ENCODE measurements at regions not wholly inside any gene's neighbourhood (a gene's known extent, or its start where the extent isn't known, plus 50 kb on each side); places are given as distances from the start of the nearest gene placed in this dataset.

- no peak for DNase-seq
These were observed 1590.1 kb downstream of the HACE1 start for GRCh38 chr6:103269581-103269980.

- no peak for DNase-seq
These were observed 1591.4 kb downstream of the HACE1 start for GRCh38 chr6:103268335-103268734.

DNA sequence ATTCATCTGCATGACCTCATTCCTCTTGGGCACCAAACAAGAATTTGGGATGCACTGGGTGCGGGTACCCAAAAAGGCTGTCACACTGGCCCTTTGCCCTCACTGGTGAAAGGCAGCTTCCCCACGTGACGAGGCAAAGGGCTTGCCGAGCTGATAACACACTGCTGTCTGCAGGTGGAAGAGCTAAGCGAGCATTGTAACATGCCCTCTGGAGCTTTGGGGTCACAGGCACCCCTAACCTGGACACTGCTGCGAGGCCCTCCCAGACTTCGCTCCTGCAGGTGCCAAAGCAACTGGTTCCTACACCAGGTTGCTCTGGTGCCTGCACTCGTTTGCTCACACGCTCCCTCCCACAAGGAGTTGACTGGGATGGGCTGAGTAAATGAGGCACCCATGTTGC lies 1595.7 kb downstream of the HACE1 start:
- no peak for DNase-seq

DNA sequence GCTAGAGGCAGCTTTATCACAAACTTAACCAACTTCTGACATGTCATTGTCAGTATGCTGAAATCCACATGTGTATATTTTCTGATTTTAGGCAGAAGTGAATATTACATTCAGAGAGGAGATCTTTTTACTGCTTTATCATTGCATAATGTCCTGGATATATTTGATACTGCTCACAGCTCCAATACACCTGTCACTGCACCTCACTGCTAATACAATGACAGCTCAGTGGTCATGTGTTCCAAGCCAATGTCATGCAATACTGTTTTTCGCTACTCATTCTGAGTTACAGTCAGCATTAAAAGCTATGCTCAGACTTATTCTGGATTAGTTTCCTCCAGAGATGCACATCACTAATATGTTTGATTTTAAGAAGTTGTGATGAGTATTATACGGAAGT lies 1604.6 kb downstream of the HACE1 start:
- no peak for DNase-seq

- DNase-seq = no peak
These were observed 1622.8 kb downstream of the HACE1 start for GRCh38 chr6:103236923-103237322.

DNA sequence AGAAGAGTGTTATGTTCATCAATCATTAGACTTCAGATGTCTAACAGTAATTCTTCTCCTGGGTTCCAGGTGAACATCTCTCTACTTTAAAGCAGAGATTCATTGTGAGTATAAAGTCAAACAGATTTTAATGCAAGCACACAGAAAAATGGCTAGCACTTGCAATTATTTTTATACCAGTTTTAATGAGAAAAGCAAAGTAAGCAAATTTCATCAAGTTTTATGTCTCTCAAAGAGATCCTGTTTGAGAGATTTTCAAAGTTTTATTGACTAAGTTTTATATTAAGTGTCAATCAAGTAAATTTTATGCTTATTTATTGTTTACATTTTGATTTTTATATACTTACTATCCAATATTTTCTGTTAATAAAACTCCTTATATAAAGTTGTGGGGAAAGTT lies 1628.5 kb downstream of the HACE1 start:
- no peak for DNase-seq

GRCh38 chr6:103215847-103216246 lies 1643.9 kb downstream of the HACE1 start:
- DNase-seq = no peak

DNA sequence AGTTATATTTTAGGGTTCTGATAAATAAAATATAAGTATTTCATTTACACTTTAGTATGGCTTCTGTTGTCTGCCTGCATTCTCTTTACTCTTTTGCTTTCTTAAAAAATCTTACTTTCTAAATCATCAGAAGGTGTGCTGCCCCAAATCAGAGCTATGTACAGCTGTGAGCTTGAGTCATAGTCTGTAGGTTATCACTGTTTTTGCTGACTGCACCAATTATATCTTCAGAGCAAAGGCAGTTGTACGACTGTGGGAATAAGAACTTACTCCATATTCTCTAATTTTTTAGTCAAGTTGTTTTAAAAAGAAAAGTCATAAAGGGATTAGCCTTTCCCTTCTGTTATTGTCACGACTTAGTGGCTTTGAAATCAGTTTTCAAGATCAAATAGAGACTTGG lies 1649.0 kb downstream of the HACE1 start:
- no peak for DNase-seq

DNA sequence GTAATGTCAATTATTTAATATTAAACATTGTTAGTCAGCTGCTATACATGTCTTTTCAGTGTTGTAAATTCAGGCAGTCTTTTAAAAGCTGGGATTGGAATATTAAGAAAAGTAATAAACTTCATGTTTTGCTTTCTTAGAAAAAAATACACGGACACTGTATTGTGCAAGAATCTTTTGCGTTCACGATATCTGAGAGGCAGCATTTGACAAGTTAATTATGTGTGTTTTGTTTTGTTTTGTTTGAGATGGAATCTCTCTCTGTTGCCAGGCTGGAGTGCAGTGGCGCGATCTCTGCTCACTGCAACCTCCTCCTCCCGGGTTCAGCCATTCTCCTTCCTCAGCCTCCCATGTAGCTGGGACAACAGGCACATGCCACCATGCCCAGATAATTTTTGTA lies 1661.3 kb downstream of the HACE1 start:
- DNase-seq = no peak

DNA sequence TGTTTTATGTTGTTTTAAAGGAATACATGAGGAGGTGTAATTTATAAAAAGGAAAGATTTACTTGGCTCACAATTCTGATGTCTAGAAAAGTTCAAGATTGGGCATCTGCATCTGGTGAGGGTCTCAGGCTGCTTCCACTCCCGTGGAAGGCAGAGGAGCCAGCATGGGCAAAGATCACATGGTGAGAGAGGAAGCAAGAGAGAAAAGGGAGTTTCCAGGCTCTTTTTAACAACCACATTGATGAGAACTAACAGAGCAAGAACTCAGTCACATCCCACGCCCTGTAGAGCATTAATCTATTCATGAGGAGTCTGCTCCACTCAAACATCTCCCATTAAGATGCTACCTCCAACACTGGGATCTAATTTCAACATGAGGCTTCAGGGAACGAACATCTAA lies 1666.3 kb downstream of the HACE1 start:
- no peak for DNase-seq

DNA sequence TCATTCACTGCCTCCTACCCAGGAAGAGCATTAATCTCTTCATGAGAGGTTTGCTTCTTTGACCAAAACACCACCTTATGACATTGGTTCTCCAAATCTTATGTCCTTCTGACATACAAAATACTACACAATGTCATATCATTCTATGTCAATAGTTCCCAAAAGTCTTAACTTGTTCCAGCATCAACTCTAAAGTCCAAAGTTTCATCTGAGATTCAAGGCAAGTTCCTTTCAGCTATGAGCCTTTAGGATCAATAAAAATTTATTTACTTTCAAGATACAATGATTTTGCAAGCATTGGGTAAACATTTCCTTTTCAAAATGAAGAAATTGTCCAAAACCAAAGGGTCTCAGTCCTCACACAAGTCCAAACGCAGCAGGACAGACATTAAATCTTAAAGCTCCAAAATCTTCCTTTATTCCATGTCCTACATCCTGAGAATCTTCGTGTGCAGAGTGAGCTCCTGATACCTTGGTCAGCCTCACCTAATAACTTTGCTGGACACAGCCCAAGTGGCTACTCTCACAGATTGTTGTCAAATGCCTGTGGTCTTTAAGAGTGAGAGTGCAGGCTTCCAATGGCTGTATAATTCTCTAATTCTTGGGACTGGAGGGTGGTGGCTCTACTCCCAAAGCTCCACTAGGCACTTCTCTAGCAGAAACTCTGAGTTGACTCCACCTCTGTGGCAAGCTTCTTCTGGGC lies 1668.2 kb downstream of the HACE1 start:
- no peak for DNase-seq

DNA sequence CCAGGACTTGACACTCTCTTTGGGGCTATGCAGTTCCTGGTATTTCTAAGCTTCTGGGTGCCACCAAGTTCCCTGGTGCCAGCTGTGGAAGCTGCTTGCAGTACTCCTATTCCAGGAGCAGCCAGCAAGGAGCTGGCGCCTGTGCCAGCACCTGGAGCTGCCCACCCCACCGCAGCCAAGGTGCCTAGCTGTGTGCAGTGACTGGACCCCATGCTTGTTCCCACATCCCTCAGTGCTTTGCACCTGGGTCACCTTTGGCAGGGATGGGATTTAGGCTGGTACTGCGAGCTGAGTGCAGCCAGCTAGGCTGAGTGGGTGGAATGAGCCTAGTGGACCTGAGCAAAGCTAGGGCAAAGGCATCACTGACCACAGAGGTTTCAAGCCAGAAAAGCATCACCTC lies 1674.9 kb downstream of the HACE1 start:
- DNase-seq = no peak

DNA sequence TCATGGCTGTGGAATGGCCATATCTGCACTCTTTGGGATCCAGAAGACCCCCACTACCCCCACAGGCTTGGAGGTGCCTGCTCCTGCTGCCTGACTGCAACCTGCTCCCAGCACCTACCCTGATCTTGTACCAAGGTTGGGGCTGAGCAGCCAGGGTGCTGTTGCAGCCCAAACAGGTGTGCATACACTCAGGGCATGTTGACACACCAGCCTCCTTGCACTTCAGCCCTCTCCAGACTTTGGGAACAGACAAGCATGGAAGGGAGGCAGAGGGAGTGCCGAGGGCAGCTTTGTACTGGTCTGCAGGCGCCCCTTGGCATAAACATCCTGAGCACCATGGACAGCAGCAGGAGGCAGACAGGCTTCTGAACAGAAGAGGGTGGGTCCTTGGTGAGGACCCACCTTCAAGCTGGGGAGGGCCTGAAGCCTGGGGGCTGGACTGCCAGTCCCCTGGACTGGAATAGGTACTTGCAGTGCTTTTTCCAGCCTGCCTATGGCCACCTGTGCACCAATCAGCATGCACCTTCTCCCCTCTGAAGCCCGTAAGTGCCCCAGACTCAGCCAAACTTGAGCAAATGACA lies 1675.8 kb downstream of the HACE1 start:
- no peak for DNase-seq

DNA sequence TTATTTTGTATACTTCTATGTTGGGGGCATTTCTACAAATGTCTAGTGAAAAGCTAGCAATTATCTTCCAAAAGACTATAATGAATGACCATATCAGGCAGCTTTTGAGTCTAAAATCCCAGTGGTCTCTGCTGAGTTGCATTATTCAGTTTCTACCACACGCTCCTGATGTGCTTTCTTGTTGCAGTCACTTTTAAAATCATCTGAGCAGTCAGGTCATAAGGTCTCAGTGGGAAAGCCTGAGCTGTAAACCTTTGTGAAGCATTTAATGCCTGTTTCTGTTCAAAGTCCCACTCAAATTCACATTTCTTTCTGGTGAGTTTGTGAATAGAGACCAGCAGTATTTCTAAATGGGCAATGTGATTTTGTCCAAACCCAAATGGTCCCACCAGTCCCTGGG lies 1681.5 kb downstream of the HACE1 start:
- DNase-seq = no peak

DNA sequence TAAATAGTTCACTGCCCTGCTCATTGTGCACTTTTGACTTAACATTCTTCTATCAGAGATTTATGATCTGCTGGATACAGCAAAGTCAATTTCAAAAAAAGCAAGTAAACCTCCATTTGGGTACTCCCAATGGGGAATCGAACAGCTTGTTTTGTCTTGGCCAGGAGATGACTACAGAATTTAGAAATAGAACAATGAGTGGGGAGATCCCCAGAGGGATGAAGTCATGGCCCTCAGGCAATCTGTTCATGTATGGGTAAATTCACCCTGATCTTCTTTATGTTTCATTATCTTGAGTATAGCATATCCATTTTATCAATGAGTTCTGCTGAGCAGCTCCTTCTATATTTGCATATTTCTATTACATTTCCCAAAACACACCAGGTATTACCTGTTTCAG lies 1681.9 kb downstream of the HACE1 start:
- no peak for DNase-seq

GRCh38 chr6:103175056-103175455 lies 1684.7 kb downstream of the HACE1 start:
- no peak for DNase-seq

DNA sequence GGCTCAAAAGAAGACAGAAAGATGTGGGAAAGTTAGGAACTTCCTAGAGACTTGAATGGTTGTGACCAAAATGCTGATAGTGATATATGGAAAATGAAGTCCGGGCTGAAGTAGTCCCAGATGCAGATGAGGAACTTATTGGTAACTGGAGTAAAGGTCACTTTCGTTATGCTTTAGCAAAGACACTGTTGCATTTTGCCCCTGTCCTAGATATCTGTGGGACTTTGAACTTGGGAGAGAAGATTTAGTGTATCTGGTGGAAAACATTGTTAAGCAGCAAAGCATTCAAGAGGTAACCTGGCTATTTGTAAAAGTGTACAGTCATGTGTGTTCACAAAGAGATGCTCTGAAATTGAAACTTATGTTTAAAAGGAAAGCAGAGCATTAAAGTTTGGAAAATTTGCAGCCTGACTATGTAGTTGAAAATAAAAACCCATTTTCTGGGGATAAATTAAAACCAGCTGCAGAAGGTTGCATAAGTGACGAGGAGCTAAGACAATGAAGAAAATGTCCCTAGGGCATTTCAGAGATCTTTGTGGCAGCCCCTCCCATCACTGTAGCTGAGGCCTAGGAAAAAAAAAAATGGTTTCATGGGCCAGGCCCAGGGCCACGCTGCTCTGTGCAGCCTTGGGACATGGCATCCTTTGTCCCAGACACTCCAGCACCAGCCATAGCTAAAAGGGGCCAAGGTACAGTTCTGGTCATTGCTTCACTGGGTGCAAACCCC lies 1692.2 kb downstream of the HACE1 start:
- no peak for DNase-seq

GRCh38 chr6:103154779-103155572 lies 1704.7 kb downstream of the HACE1 start:
- no peak for DNase-seq

- DNase-seq = no peak
These were observed 1706.7 kb downstream of the HACE1 start for GRCh38 chr6:103153016-103153415.

- DNase-seq = no peak
These were observed 1716.8 kb downstream of the HACE1 start for GRCh38 chr6:103142902-103143301.

GRCh38 chr6:103140308-103141027 lies 1719.3 kb downstream of the HACE1 start:
- no peak for DNase-seq

- no peak for DNase-seq
These were observed 1720.3 kb downstream of the HACE1 start for GRCh38 chr6:103139377-103139776.

DNA sequence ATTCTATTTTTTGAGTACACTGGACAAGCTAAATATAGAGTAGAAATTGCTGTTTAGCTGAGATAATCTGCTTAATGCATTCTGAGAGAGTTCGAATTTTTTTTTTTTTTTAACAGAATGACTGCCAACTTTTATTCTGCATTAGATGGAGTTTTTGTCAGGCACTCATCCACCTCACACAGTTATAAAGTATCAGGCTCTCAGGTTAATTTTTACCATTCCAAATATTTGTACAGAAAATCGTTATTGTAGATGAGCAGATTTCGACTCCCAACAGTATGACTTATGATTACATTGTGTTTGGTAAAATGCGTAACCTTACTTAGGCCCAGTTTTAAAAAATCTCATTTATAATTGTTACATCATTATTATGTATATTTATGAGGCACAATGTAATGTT lies 1731.0 kb downstream of the GRIK2 start:
- DNase-seq = no peak
